Activated CD4-positive, alpha-beta T cell treated with anti-CD3 and anti-CD28 coated beads, Interleukin-2, amount 50 U/mL, for 1 hour (primary cell): ENCODE measurements at regions not wholly inside any gene's neighbourhood (a gene's known extent, or its start where the extent isn't known, plus 50 kb on each side); places are given as distances from the start of the nearest gene placed in this dataset.

ENCODE experiments used
- DNase-seq: peaks from one replicate; pipeline ENCODE4 v3.0.0-alpha.2; 2020

DNA sequence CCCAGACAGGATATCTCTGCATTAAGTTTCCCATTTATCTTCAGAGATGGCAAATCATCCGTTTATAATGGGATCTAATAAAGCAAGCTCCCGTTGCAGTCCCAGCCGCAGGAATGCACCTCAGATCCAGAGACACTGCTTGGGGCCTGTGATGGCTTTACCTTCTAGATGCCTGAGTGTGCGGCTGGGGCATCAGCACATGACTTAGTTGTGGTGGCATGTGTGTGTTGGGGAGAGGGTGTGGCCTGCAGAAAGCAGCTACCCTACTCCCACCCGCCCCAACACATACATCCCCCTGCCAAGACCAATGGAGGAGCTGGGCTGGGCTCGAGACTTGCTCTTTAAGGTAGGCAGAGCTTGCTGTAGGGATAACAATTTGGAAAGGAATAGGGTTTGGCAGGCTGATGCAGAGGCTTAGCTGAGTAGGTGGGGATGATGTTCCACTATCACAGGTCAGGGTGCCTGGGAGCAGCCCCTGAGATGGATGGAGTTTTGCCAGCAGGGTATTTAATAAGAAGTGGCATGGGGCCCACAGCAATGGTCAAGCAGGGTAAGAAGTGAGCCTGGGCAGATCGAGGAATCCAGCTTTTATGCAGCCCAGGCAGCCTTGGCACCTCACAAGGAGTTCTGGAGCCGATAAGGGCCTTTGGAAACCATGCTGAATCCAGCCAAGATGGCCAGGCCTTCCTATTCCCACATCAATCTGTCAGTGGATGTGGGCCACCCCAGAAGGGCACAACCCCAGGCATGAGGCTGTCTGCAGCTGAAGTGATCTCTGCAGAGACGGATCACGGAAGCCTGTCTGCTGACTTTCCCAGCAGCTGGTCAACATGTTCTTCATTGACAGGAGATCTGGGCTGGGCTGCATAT lies 601.3 kb downstream of the BUD13 start:
- DNase-seq = no peak

DNA sequence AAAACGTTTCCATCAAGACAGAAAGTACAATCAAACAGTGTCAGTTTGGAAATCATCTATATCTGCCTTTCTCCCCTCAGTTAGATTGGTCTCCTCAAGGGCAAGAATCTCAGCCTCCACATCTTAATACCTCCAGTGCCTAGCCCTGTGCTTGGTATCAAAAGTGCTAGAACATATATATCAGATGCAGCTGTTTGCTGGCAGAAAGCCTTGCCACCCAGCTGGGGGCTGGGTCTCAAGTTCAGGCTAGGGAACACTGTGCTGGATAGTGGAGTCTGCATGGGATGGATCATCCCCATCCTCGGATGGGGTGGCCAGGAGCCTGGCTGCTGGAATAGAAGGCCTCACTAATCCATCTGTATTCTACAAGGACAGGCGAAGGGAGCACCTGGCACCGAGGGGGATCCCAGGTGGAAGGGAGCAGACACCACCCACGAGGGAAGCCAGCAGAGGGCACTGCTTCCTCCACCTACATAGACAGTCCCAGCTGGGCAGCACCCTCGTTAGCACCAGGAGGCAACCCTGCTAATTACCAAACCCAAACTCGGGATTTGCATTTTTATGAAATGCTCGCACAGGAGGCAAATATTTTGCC lies 602.2 kb downstream of the BUD13 start:
- no peak for DNase-seq

DNA sequence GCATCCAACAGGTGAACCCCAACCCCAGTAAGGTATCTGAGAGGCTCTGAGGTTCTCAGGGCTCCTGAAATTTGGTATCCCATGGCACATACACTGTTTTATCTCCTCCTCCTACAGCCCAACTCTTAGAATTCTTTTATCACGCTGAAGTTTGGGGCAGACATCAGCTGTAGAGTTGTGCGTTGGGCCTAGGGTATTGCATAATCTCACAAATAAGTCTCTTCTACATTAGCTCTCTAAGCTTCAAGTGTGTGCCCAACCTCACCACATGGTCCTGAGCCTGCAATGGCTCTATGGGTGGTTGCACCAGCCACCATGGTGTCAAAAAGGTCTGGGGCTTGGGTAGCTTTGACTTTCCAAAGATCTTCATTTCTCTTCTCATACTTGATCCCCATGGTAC lies 603.0 kb downstream of the BUD13 start:
- DNase-seq = no peak

DNA sequence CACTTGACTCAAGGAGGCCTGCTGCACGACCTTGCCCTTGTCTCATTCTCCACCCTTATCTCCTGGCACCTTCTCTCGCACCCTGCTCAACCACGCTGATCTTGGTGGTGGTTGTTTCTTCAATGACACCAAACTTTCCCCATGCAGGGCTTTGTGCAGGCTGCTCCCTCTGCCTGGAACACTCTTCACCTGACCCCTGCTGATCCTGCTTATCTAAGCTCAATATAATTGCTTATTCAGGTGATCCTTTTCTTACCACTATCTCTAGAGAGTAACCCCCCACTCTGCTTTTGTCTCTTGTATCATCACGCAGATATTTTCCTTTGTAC lies 604.4 kb downstream of the BUD13 start:
- DNase-seq = no peak

DNA sequence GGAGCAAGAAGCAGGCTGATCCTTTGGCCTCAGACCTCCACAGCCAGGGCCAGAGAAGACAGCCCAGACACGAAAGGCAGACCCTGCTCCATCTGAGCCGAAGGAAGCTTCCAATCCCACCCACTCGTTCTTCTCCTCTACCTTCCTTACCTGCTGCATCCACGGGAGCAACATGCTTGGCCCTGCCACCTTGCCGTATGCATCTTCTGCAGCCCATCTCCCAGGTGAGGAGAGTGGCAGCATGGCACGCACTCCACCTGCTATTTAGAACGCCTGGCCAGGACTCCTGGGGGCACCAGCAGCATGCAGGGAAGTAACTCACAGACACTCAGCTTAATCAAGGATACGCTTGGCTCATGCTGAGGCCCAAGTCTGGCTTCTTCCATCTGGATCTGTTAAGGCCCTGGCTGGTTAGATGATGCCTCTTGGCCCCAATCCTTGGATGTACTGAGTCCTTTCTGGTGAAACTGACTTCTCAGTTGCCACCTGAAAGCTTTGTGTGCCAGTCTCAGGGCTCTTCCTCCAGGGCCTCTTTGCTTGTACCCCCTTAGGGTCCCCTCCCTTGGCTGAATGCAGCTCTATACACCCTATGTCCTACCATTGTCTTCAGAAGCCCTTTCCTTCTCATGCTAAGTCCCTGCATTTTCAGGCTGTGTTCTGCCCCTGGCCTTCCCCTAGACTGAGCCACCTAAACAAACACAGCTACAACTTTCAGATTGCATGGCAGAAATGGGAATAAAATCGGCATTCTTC lies 604.9 kb downstream of the BUD13 start:
- no peak for DNase-seq

DNA sequence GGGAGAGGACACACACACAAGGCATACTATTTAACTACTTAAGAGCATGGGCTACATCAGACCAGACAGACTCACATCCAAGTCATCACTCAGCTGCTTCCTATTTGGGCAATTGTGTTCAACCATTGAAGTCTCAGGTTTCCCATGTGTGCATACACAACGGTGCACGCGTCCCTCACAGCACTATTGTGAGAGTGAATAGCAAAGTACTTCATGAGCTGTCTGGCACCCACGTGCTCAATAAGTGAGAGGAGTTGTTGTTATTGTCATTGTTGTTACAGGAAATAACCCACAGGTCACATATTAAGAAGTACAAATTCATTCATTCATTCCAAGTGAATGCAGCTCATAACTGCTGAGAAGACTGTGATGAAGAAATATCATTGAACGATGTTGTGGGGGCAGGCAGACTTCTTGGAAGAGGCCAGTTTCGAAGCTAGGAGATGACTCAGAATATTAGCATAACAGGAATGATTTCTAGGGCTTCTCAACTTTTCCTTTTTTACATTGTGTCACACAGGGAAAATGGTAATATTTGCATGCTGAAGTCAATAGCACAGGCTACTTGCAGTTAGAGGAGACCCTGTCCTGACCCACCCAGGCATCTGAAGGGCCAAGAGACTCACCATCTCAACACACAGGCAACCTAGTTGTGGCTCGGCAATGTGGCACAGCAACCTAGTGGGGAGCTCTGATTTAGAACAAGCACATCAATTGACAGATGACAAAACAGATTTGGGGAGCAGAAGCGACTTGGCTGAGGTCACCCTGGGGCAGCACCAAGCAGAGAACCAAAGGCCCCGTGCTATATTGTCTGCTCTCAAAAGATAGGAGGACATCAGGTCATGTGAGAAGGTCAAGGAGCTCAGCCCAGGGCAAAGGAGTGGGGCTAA lies 606.0 kb downstream of the BUD13 start:
- DNase-seq = no peak

DNA sequence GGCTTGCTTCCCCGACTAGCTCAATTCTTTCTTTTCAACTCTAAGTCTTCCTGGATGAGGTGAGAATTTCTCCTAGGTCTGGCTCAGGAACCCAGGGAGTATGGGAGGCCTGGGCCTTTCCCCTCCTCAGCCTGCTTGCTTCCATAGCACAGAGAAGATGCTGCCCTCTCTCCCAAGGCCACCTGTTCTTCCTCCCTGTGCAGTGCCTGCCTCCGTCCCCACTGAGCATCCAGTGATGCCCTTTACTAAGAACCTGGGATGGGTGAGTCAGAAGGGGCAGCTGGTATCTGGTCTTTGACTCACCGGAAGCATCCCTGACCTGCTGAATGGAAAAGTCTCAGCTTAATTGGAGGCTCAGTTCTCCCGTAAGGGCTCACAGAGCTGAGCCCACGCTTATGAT lies 607.9 kb downstream of the BUD13 start:
- DNase-seq = no peak

DNA sequence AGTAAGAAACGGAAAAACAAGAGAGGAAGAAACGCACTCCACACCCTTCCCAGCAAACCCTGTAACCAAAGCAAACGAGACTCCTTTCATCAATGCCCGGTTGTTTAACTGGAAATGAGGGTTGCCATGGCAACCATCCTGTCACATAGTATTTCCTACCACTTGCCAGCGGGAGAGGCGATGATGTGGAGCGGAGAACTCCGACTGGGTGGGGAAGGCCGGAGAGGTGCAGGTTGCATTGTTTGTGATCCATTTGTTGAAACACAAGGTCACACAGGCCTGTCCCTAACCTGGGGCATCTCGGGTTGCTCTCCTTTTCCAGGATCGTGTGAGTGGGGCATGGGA lies 609.9 kb downstream of the BUD13 start:
- DNase-seq = no peak

DNA sequence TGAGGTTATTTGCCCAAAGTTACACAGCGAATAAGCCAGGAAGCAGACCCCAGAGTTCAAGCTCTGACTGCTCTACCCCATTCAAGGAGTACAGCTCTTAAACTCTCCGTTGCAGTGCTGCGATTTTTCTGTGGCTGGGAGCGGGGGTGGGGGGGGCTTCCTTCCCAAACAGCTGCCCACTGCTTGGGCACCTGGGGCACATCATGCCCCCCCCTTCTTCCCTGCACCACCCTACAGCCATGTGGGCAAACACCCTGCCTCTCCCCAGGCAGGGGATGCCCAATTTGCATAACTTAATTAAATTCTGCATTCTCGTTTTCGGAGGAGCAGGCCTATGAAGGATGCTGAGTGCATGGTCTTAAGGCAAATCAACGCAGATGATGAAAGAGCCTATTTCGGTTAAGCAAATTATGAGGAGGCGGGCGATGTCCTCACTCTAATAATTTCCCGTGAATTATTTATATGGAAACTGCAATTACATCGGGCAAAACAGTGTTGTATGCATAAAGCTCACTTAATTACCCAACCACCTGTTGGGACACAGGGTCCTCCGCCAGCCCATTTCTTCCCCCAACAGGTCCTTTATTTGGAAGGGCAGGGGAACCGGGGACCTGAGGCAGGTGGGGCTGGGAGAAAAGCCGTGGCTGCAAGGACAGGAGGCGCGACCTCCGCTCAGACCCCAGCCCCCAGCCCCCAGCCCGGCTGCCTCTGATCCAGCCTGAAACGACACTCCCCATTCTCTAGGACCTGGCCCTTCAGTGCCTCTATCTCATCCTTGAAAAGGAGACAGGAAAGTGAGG lies 610.5 kb downstream of the BUD13 start:
- no peak for DNase-seq

DNA sequence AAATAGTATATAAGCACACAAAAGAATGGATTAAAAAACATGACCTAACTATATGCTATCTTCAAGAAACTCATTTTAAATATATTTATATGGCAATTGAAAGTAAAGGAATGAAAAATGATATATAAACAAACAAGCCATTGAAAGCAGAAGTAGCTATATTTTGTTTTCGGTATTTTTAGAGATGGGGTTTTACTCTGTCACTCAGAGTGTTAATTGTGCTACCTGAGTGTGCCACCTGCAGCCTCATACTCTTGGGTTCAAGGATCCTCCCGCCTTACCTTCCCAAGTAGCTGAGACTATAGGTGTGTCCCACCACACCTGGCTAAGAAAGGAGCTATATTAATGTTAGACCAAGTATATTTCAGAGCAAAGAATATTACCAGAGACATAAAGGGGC lies 624.1 kb downstream of the BUD13 start:
- no peak for DNase-seq

DNA sequence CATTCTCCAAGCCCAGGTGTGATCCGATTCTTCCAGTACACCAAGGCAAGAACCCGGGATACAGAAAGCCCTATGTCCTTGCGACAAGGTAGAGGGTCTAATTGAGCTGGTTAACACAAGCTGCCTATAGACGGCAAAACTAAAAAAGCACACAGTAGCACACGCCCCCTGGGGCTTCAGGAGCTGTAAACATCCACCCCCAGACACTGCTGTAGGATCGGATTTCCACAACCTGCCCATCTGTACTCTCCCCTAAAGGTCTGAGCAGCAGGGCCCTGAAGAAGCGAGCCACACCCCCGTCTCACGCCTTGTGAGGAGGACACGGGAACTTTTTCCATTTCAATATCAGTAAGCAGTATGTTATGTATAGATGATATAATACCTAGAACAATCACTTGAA lies 624.7 kb downstream of the BUD13 start:
- DNase-seq = no peak

DNA sequence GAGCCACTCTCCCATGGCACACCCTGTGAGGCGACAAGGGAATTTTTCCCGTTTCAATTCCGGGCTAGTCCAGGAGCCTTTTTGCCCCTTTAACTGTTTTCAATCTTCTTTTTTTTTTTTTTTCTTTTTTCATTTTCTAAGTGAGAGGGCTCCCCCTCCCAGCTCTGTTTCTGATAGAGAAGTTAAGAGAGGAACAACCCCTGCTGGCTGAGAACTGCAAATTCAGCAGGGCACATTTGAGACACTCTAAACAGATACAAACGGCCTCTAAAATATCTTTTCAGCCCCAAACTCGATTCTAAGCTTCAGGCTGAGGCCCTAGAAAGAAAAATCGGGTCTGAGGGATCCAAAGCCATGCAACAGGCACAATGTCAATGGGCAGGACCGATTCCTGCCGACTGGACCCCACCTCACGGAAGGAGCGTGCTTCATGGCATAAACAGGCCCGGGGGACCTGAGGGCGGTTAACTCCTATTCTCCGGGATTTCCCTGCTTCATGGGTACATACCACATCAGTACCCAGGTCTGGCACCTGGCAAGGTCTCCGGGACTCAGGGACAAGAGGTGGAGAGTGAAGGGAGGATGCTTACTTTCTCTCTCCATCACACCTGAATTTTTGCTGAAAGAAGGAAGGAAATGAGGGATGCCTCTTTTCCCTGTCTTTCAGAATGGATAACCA lies 627.5 kb downstream of the BUD13 start:
- no peak for DNase-seq

DNA sequence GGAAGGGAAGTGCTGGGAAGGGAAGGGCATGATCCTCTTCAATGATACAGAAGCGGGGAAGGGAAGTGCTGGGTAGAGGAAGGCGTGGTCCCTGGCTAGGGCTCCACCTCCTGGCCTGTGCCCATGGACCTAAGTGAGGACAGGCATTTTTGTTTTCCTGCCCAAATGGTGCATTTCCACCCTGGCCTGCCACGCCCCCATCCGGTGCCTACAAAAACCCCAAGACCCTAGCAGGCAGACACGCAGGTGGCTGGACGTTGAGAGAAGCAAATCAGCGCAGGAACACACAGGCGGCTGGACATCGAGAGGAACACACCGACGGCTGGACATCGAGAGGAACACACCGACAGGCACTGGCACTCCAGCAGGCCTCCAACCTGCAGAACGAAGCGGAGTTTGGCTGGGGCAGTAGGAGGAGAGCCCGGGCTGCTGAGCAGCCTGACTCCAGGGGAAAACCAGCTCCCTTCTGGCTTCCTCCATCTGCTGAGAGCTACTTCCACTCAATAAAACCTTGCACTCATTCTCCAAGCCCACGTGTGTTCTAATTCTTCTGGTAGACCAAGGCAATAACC lies 628.3 kb downstream of the BUD13 start:
- DNase-seq = no peak

DNA sequence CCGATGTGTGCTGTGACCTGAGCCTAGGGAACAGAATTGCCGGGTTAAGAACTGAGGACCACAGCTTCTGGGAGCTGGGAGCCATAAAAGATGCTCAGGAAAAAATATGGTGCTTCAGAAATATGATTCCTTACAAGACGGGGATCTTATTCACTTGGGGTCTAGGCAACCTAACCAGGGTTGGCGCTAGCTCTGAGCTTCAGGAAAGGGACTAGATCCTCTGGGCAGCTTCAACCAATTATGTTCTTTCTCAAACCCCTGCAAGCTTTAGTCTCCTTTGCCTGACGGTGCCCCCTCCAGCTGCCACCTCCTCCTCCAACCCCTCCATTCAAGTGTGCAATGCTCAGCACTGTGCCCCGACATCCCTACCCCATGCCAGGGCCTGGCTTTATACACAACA lies 634.1 kb upstream of the CADM1 start:
- DNase-seq = no peak

DNA sequence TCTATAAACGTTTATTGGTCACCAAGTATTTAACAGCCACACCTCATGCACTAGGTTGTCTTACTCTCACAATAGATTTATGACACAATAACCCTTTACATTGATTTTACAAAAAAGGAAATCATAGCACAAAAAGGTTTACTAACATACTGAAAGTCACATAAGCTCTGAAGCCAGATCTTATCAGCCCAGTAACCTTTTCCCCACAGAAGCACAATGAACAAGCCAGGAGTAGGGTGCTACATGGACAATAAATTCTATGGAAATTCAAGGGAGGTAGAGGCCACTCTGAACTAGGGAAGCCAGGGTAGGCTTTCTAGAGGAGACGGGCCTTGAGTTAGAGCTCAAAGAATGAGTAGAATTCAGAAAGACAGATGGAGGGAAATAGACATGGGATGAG lies 633.5 kb upstream of the CADM1 start:
- DNase-seq = no peak

DNA sequence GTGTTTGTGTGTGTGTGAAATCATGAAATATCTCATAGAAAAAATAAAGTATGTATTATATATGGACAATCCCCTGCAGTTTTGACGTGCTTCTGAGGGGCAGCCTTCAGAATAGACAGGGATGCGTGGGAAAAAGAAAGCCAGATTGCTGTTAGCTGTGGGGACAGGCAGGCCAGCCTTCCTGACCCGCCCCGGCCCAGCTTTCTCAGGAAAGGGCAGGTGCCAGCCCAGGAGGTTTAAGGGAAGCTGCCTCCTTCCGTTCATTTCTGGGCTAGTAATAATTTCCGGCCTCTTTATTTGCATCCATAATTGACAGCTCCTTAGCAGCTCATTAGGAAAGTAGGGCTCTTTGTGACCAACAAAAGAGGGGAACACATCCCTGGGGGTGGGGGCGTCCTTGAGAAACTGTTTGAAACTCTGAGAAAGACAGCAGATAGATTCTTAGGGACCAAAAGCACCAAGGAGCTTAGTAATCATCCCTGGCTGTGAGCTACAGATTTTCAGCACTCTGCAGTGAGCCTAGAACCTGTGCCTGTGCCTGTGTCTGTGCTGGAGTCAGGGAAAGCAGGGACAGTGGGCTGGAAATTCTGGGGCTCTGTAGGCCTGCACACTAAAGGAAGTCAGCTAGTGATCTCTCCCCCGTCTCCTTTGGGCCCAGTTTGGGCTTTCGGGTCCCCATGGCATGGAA lies 632.9 kb upstream of the CADM1 start:
- no peak for DNase-seq

DNA sequence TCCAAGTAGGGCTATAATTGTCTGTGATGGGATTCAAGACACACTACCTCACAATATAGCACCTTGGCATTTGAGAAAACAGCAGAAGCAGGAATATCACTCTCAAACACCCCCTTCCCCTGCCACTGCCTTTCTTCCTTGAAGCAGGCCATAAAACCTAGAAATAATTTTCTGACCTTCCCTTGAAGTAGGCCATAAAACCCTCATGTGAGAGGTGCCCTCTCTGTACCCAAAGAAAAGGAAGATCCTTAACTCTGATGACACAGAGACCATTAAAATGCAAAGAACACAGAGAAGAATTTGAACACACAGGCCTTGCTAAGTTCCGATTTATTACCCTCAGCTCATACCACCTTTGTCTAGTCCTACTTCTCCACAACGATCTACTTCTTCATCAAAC lies 631.7 kb upstream of the CADM1 start:
- no peak for DNase-seq

DNA sequence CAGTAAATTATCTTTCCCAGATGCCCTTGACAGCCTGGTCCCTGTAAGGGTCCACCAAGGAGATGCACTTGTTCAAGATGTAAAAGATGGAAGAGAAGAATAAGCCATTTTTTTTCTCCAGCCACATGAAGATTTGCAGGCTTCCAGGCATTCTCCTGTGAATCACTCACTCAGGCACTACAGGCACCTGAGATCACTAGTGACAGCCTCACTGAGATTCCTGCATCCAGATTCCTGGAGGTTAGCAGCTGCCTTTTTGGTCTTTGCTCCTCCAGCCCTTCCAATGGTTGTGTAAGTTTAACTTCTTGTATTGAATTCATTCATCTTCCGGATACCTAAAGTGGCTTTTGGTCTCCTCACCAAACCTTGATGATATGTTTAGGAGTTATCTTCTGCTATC lies 630.2 kb upstream of the CADM1 start:
- no peak for DNase-seq

DNA sequence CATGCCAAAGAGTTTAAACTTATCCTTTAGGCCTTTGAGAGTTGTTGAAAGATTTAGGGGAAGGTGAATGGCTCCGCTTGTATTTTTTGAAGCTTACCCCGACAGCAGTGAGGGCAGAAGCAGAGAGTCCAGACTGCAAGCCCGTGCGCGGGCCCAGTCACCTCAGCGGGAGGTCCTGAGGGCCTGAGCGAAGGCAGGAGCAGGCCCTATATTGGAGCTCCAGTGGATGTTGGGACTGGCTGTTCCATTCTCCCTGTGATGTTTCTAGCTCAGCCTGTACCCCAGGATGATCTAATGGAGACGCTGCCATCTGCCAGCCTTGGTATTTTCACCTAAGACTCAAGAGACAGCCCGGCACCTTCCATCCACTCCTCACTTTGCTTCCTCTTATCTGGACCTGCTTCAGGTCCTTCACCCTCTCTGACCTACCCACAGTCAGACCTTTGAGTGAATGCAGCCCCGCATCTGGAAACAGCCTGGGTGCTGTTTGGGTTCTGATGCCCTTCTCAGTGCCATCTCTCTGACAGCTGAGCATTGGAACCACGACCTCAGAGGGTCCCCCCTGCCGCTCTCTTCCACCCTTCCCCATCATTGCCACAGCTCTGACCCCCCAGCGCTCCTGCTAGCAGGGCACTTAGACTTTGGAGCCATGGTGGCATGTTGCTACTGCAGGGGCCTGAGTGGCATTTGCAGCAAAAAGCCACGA lies 628.2 kb upstream of the CADM1 start:
- no peak for DNase-seq

DNA sequence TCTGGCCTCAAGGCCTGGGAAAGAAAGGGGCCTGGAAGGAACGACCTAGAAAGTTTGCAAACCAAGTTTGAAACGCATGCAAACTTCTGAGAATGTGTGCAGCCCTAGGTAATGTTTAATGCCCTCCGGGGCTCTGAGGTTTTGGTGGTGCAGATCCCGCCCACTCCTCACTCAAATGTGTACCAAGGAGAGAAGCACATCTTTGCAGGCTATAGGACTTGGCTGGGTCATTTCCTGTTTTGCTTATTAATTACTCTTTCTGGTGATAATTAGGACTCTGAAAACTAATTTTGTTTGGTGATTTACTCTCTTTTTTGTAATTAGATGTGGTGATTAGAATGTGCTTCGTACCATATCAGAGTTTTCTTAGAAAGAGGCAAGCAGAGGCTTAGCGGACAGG lies 625.9 kb upstream of the CADM1 start:
- no peak for DNase-seq
